Suprapubic skin (tissue), 4 donors: ENCODE measurements at regions not wholly inside any gene's neighbourhood (a gene's known extent, or its start where the extent isn't known, plus 50 kb on each side); places are given as distances from the start of the nearest gene placed in this dataset.

ENCODE experiments used
- DNase-seq, 2 donors: peaks; one replicate each; pipeline ENCODE4 v3.0.0-alpha.2; 2019; ENCODE audit warnings: low spot score in 2 of 2
- H3K27ac ChIP-seq: fragments of 200-600 bp; sonication (generic); one replicate; pipeline ENCODE4 v1.5.1; 2019
- H3K27me3 ChIP-seq: fragments of 200-600 bp; sonication (generic); one replicate; pipeline ENCODE4 v1.5.1; 2019
- H3K36me3 ChIP-seq: fragments of 200-600 bp; sonication (generic); one replicate; pipeline ENCODE4 v1.5.1; 2019
- H3K4me1 ChIP-seq: fragments of 200-600 bp; sonication (generic); one replicate; pipeline ENCODE4 v1.5.1; 2019
- H3K4me3 ChIP-seq: fragments of 200-600 bp; sonication (generic); one replicate; pipeline ENCODE4 v1.5.1; 2019; ENCODE audit warnings: mild to moderate bottlenecking
- H3K9me3 ChIP-seq: fragments of 200-600 bp; sonication (generic); one replicate; pipeline ENCODE4 v1.5.1; 2019
- CTCF ChIP-seq, 2 donors: fragments of 200-600 bp in 1 of 2; fragments of 450-650 bp in 1 of 2; sonication (generic) in 1 of 2; IDR thresholded peaks; one replicate each; pipeline ENCODE4 v1.5.1; 2016 to 2019; ENCODE audit warnings: antibody characterized with exemption in 2 of 2, mild to moderate bottlenecking in 1 of 2, moderate library complexity in 1 of 2
- EP300 ChIP-seq: sonication (generic); formaldehyde crosslinking; IDR thresholded peaks from one replicate; pipeline ENCODE4 v1.6.1; 2017; ENCODE audit warnings: antibody characterized with exemption
- POLR2A ChIP-seq, 2 donors: fragments of 450-650 bp; IDR thresholded peaks; one replicate each; pipeline ENCODE4 v1.6.1; 2017; ENCODE audit warnings: antibody characterized with exemption in 2 of 2, mild to moderate bottlenecking in 2 of 2, moderate library complexity in 2 of 2
- POLR2AphosphoS5 ChIP-seq, 3 donors: sonication (generic); formaldehyde crosslinking; IDR thresholded peaks; one replicate each; pipeline ENCODE4 v1.6.1; 2017; ENCODE audit warnings: antibody characterized with exemption in 3 of 3
- WGBS: methylation state at CpG from one replicate; pipeline ENCODE4 v1.1.5; 2018; 5-methylcytosine and 5-hydroxymethylcytosine counted together

- no peak for TF ChIP-seq CTCF (IDR thresholded peaks at IDR 0.05)
- TF ChIP-seq POLR2A (IDR thresholded peaks at IDR 0.05), result no peak
- TF ChIP-seq POLR2AphosphoS5 (IDR thresholded peaks at IDR 0.05), result no peak
- no peak for TF ChIP-seq EP300
- WGBS, result 61% methylated on average over 3 of the region's 3 CpGs
- no peaks in the 10 kb centered on the region for H3K27me3 ChIP-seq
- H3K27ac ChIP-seq, result no peak overlapping the region
- H3K4me3 ChIP-seq, result no peak overlapping the region
- no peaks in the 10 kb centered on the region for H3K36me3 ChIP-seq
- no peak for DNase-seq
- no peaks in the 10 kb centered on the region for H3K9me3 ChIP-seq
- H3K4me1 ChIP-seq, result no peaks in the 10 kb centered on the region
Observed at GRCh38 chr10:83848677-83849076, 290.6 kb upstream of the GHITM start.

GRCh38 chr10:83849150-83849549 lies 290.2 kb upstream of the GHITM start:
- no peaks in the 10 kb centered on the region for H3K9me3 ChIP-seq
- H3K36me3 ChIP-seq, result no peaks in the 10 kb centered on the region
- no peaks in the 10 kb centered on the region for H3K4me1 ChIP-seq
- no peak overlapping the region for H3K4me3 ChIP-seq
- DNase-seq, result no peak
- no peak overlapping the region for H3K27ac ChIP-seq
- H3K27me3 ChIP-seq, result no peaks in the 10 kb centered on the region
- no peak for TF ChIP-seq CTCF (IDR thresholded peaks at IDR 0.05)
- no peak for TF ChIP-seq POLR2AphosphoS5 (IDR thresholded peaks at IDR 0.05)
- no peak for TF ChIP-seq POLR2A (IDR thresholded peaks at IDR 0.05)
- no peak for TF ChIP-seq EP300

- Histone ChIP-seq H3K36me3 (no peaks in the 10 kb centered on the region), H3K27ac (no peak overlapping the region), H3K4me3 (no peak overlapping the region), H3K9me3 (no peaks in the 10 kb centered on the region), H3K27me3 (no peaks in the 10 kb centered on the region), H3K4me1 (no peaks in the 10 kb centered on the region)
- 31% methylated on average over 1 of the region's 1 CpG for WGBS
- no peak for DNase-seq
- TF ChIP-seq POLR2A (IDR thresholded peaks at IDR 0.05) (no peak), CTCF (IDR thresholded peaks at IDR 0.05) (no peak), POLR2AphosphoS5 (IDR thresholded peaks at IDR 0.05) (no peak), EP300 (no peak)
Observed at GRCh38 chr10:83852146-83852545, 287.2 kb upstream of the GHITM start.

- TF ChIP-seq CTCF (IDR thresholded peaks at IDR 0.05), result no peak
- no peak for TF ChIP-seq EP300
- no peak for TF ChIP-seq POLR2A (IDR thresholded peaks at IDR 0.05)
- TF ChIP-seq POLR2AphosphoS5 (IDR thresholded peaks at IDR 0.05), result no peak
- Histone ChIP-seq H3K27ac (no peak overlapping the region), H3K36me3 (no peaks in the 10 kb centered on the region), H3K27me3 (no peaks in the 10 kb centered on the region), H3K4me3 (no peak overlapping the region), H3K9me3 (no peaks in the 10 kb centered on the region), H3K4me1 (no peaks in the 10 kb centered on the region)
- DNase-seq, result no peak
Observed at GRCh38 chr10:83862723-83863122, 276.6 kb upstream of the GHITM start.

- 90% methylated on average over 7 of the region's 7 CpGs for WGBS
- no peak overlapping the region for H3K4me3 ChIP-seq
- no peaks in the 10 kb centered on the region for H3K27me3 ChIP-seq
Observed at GRCh38 chr10:83863283-83863966, 275.9 kb upstream of the GHITM start.

More at GRCh38 chr10:83863283-83863966, 275.9 kb upstream of the GHITM start:
- Histone ChIP-seq H3K36me3 (no peaks in the 10 kb centered on the region), H3K4me1 (no peaks in the 10 kb centered on the region), H3K9me3 (no peaks in the 10 kb centered on the region), H3K27ac (no peak overlapping the region)
- DNase-seq, result no peak
- no peak for TF ChIP-seq POLR2AphosphoS5 (IDR thresholded peaks at IDR 0.05)
- TF ChIP-seq CTCF (IDR thresholded peaks at IDR 0.05), result no peak
- no peak for TF ChIP-seq EP300
- no peak for TF ChIP-seq POLR2A (IDR thresholded peaks at IDR 0.05)
